Stimulated activated CD8-positive, alpha-beta memory T cell treated with anti-CD3 and anti-CD28 coated beads, Interleukin-15, amount 100 ng/mL, for 48 hours (primary cell): ENCODE measurements at regions not wholly inside any gene's neighbourhood (a gene's known extent, or its start where the extent isn't known, plus 50 kb on each side); places are given as distances from the start of the nearest gene placed in this dataset.
"Not testable (repeated sequence)": the region's sequence is repeated elsewhere in the genome, so short reads cannot be mapped to it uniquely, and the experiment has no call there.

Experiments
- DNase-seq, 2 donors: peaks; one replicate each; pipeline ENCODE4 v3.0.0-alpha.2; 2020; ENCODE audit warnings: low read depth in 2 of 2

GRCh38 chr10:6737080-6737641 is 157.1 kb upstream of the PRKCQ start:
- no peak for DNase-seq

- DNase-seq, result no peak
These were observed 154.2 kb upstream of the PRKCQ start for GRCh38 chr10:6734286-6734685.

- no peak for DNase-seq
These were observed 149.8 kb upstream of the PRKCQ start for GRCh38 chr10:6729861-6730344.

- DNase-seq, result no peak
These were observed 149.1 kb upstream of the PRKCQ start for GRCh38 chr10:6729071-6729774.

- no peak for DNase-seq
These were observed 146.8 kb upstream of the PRKCQ start for GRCh38 chr10:6726924-6727323.

GRCh38 chr10:6722616-6723004 is 142.5 kb upstream of the PRKCQ start:
- peak in 1 of 2 donors; percentile 2 for DNase-seq

GRCh38 chr10:6721964-6722615 is 142.0 kb upstream of the PRKCQ start:
- DNase-seq, result no peak

- no peak for DNase-seq
These were observed 141.4 kb upstream of the PRKCQ start for GRCh38 chr10:6721480-6721879.

- DNase-seq, result no peak
These were observed 139.5 kb upstream of the PRKCQ start for GRCh38 chr10:6719561-6719960.

- DNase-seq, result no peak
These were observed 138.5 kb upstream of the PRKCQ start for GRCh38 chr10:6718550-6718949.

- DNase-seq, result no peak
These were observed 136.4 kb upstream of the PRKCQ start for GRCh38 chr10:6716516-6716915.

- no peak for DNase-seq
These were observed 133.6 kb upstream of the PRKCQ start for GRCh38 chr10:6713716-6714115.

GRCh38 chr10:6713120-6713519 is 133.0 kb upstream of the PRKCQ start:
- DNase-seq, result no peak

GRCh38 chr10:6711881-6712280 is 131.8 kb upstream of the PRKCQ start:
- no peak for DNase-seq

GRCh38 chr10:6711408-6711841 is 131.3 kb upstream of the PRKCQ start:
- DNase-seq, result no peak

- DNase-seq, result no peak
These were observed 127.3 kb upstream of the PRKCQ start for GRCh38 chr10:6707352-6707751.

GRCh38 chr10:6706725-6707124 is 126.6 kb upstream of the PRKCQ start:
- DNase-seq, result no peak

GRCh38 chr10:6704896-6705295 is 124.8 kb upstream of the PRKCQ start:
- DNase-seq, result no peak

- DNase-seq, result not testable (repeated sequence)
These were observed 122.8 kb upstream of the PRKCQ start for GRCh38 chr10:6702833-6703232.

GRCh38 chr10:6702030-6702429 is 122.0 kb upstream of the PRKCQ start:
- DNase-seq, result no peak

GRCh38 chr10:6701289-6701688 is 121.2 kb upstream of the PRKCQ start:
- no peak for DNase-seq

GRCh38 chr10:6700066-6700465 is 120.0 kb upstream of the PRKCQ start:
- no peak for DNase-seq

- no peak for DNase-seq
These were observed 119.3 kb upstream of the PRKCQ start for GRCh38 chr10:6699336-6699735.
